H9 (cell line): ENCODE measurements at regions not wholly inside any gene's neighbourhood (a gene's known extent, or its start where the extent isn't known, plus 50 kb on each side); places are given as distances from the start of the nearest gene placed in this dataset.

Experiments
- DNase-seq: peaks from one replicate; pipeline ENCODE4 v3.0.0-alpha.2; 2017
- H2AFZ ChIP-seq: one replicate; pipeline ENCODE4 v1.6.1; 2013; ENCODE audit warnings: mild to moderate bottlenecking, low read length, control low read depth, moderate library complexity
- H2AK5ac ChIP-seq: 2 replicates; pipeline ENCODE4 v1.6.1; 2013; ENCODE audit warnings: low read length, control low read depth, mixed read lengths; ENCODE audit not compliant: insufficient read length
- H2BK120ac ChIP-seq: one replicate; pipeline ENCODE4 v1.6.1; 2013; ENCODE audit warnings: low read depth, mild to moderate bottlenecking, low read length, control low read depth, inconsistent platforms; ENCODE audit not compliant: poor library complexity, severe bottlenecking
- H2BK12ac ChIP-seq: 2 replicates; pipeline ENCODE4 v1.6.1; 2013; ENCODE audit warnings: low read length, control low read depth, mixed read lengths, low read depth; ENCODE audit not compliant: insufficient read length
- H2BK15ac ChIP-seq: 2 replicates; pipeline ENCODE4 v1.6.1; 2013; ENCODE audit warnings: low read depth, low read length, control low read depth
- H2BK20ac ChIP-seq: one replicate; pipeline ENCODE4 v1.6.1; 2013; ENCODE audit warnings: low read depth, mild to moderate bottlenecking, low read length, control low read depth, inconsistent platforms; ENCODE audit not compliant: poor library complexity, severe bottlenecking
- H2BK5ac ChIP-seq: 2 replicates; pipeline ENCODE4 v1.6.1; 2013; ENCODE audit warnings: low read length, control low read depth, mixed read lengths; ENCODE audit not compliant: insufficient read length
- H3K14ac ChIP-seq: 2 replicates; pipeline ENCODE4 v1.6.1; 2013; ENCODE audit warnings: low read length, control low read depth; ENCODE audit not compliant: insufficient read depth
- H3K18ac ChIP-seq: 2 replicates; pipeline ENCODE4 v1.6.1; 2013; ENCODE audit warnings: low read depth, mild to moderate bottlenecking, mixed read lengths, low read length, control low read depth; ENCODE audit not compliant: insufficient read length
- H3K23ac ChIP-seq: 2 replicates; pipeline ENCODE4 v1.6.1; 2013; ENCODE audit warnings: low read length, control low read depth, mixed read lengths, low read depth; ENCODE audit not compliant: insufficient read length
- H3K23me2 ChIP-seq: 2 replicates; pipeline ENCODE4 v1.6.1; 2013; ENCODE audit warnings: low read depth, mild to moderate bottlenecking, mixed read lengths, low read length, control low read depth; ENCODE audit not compliant: insufficient read length, poor library complexity, severe bottlenecking
- H3K27ac ChIP-seq: 2 replicates; pipeline ENCODE4 v1.5.1; 2013; ENCODE audit warnings: low read length, control low read depth, mixed read lengths, low read depth; ENCODE audit not compliant: insufficient read length
- H3K27me3 ChIP-seq: 2 replicates; pipeline ENCODE4 v1.6.1; 2013; ENCODE audit warnings: low read length, control low read depth, inconsistent platforms; ENCODE audit not compliant: insufficient read depth
- H3K4ac ChIP-seq: 2 replicates; pipeline ENCODE4 v1.6.1; 2013; ENCODE audit warnings: low read depth, mild to moderate bottlenecking, control low read depth, inconsistent platforms, low read length, moderate library complexity
- H3K4me1 ChIP-seq: 2 replicates; pipeline ENCODE4 v1.6.1; 2013; ENCODE audit warnings: low read length, control low read depth, inconsistent platforms; ENCODE audit not compliant: insufficient read depth
- H3K4me2 ChIP-seq: 2 replicates; pipeline ENCODE4 v1.6.1; 2013; ENCODE audit warnings: low read length, control low read depth, mixed read lengths; ENCODE audit not compliant: insufficient read length, insufficient read depth
- H3K56ac ChIP-seq: 2 replicates; pipeline ENCODE4 v1.6.1; 2013; ENCODE audit warnings: low read depth, mild to moderate bottlenecking, mixed read lengths, low read length, control low read depth; ENCODE audit not compliant: insufficient read length
- H3K79me1 ChIP-seq: 2 replicates; pipeline ENCODE4 v1.6.1; 2013; ENCODE audit warnings: low read depth, mild to moderate bottlenecking, moderate library complexity, low read length, control low read depth, inconsistent platforms; ENCODE audit not compliant: insufficient read depth, poor library complexity, severe bottlenecking
- H3K79me2 ChIP-seq: 2 replicates; pipeline ENCODE4 v1.6.1; 2013; ENCODE audit warnings: low read length, control low read depth, inconsistent platforms; ENCODE audit not compliant: insufficient read depth
- H3K9ac ChIP-seq: 2 replicates; pipeline ENCODE4 v1.6.1; 2013; ENCODE audit warnings: low read length, control low read depth, mixed read lengths; ENCODE audit not compliant: insufficient read length; ENCODE audit errors: extremely low read depth
- H3K9me3 ChIP-seq: one replicate; pipeline ENCODE4 v1.6.1; 2013; ENCODE audit warnings: low read depth, low read length, inconsistent platforms; ENCODE audit not compliant: control insufficient read depth
- H3T11ph ChIP-seq: one replicate; pipeline ENCODE4 v1.6.1; 2013; ENCODE audit warnings: mild to moderate bottlenecking, low read length, control low read depth, inconsistent platforms
- H4K20me1 ChIP-seq: one replicate; pipeline ENCODE4 v1.6.1; 2013; ENCODE audit not compliant: control insufficient read depth, insufficient read length, insufficient read depth
- H4K5ac ChIP-seq: 2 replicates; pipeline ENCODE4 v1.6.1; 2013; ENCODE audit warnings: low read depth, mild to moderate bottlenecking, mixed read lengths, low read length, control low read depth; ENCODE audit not compliant: insufficient read length
- H4K8ac ChIP-seq: replicated peaks from 2 replicates; pipeline ENCODE4 v1.6.1; 2013; ENCODE audit warnings: low read length, control low read depth, mixed read lengths, low read depth; ENCODE audit not compliant: insufficient read length
- H4K91ac ChIP-seq: 2 replicates; pipeline ENCODE4 v1.6.1; 2013; ENCODE audit warnings: low read depth, mild to moderate bottlenecking, moderate library complexity, mixed read lengths, low read length, control low read depth; ENCODE audit not compliant: insufficient read length
- H3K27ac Mint-ChIP-seq, 3 experiments: 2 replicates in 2 of 3; 3 replicates in 1 of 3; pipeline ENCODE4 v1.8.0; 2020 to 2021; ENCODE audit warnings: mixed read lengths in 3 of 3, mild to moderate bottlenecking in 1 of 3, moderate library complexity in 1 of 3
- H3K27me3 Mint-ChIP-seq: 2 replicates; pipeline ENCODE4 v1.8.0; 2021; ENCODE audit warnings: low read depth, mild to moderate bottlenecking, moderate library complexity, mixed read lengths
- H3K36me3 Mint-ChIP-seq, 3 experiments: 2 replicates in 2 of 3; 3 replicates in 1 of 3; pipeline ENCODE4 v1.8.0; 2020 to 2021; ENCODE audit warnings: low read depth in 3 of 3, mixed read lengths in 3 of 3; ENCODE audit not compliant: insufficient read depth in 1 of 3
- H3K4me1 Mint-ChIP-seq, 2 experiments: 2 replicates each; pipeline ENCODE4 v1.8.0; 2020; ENCODE audit warnings: mixed read lengths in 2 of 2
- H3K4me3 Mint-ChIP-seq, 2 experiments: 2 replicates in 1 of 2; 3 replicates in 1 of 2; pipeline ENCODE4 v1.8.0; 2020 to 2021; ENCODE audit warnings: mild to moderate bottlenecking in 2 of 2, mixed read lengths in 2 of 2, moderate library complexity in 1 of 2
- H3K9me3 Mint-ChIP-seq, 2 experiments: 2 replicates in 1 of 2; 3 replicates in 1 of 2; pipeline ENCODE4 v1.8.0; 2020; ENCODE audit warnings: mild to moderate bottlenecking in 2 of 2, mixed read lengths in 2 of 2, moderate library complexity in 1 of 2
- WGBS: extraction: QIAGEN DNeasy Blood & Tissue Kit; methylation state at CpG from one replicate; pipeline ENCODE4 v1.1.7; 2013; ENCODE audit warnings: missing lambda C conversion rate, low lambda C conversion rate, mixed read lengths; ENCODE audit not compliant: insufficient read length; ENCODE audit errors: extremely low coverage; 5-methylcytosine and 5-hydroxymethylcytosine counted together
- TF ChIP-seq, protein P1 (sequence below): fragments of 200-600 bp; sonication (generic); conservative IDR thresholded peaks from 3 replicates; pipeline ENCODE4 v1.8.0; 2021; ENCODE audit warnings: antibody characterized with exemption, mild to moderate bottlenecking

GRCh38 chr19:31883296-31883990 is 462.0 kb upstream of the ZNF507 start:
- no peak overlapping the region for H2BK20ac ChIP-seq
- no peak overlapping the region for H4K5ac ChIP-seq
- H3K9ac ChIP-seq, result no peak overlapping the region
- H2AFZ ChIP-seq, result no peak overlapping the region
- H3K18ac ChIP-seq, result no peak overlapping the region
- no peak overlapping the region for H2BK5ac ChIP-seq
- Mint-ChIP-seq H3K27me3 (peaks cover 8% of the 10 kb centered on the region), H3K4me1 (peaks cover 11% of the 10 kb centered on the region in 2 experiments), H3K9me3 (no peaks in the 10 kb centered on the region), H3K4me3 (no peak overlapping the region), H3K27ac (no peak overlapping the region), H3K36me3 (no peaks in the 10 kb centered on the region; a peak in 2 of 7 replicates)
- DNase-seq, result no peak
- no peak overlapping the region for H3K23ac ChIP-seq
- no peak overlapping the region for H4K91ac ChIP-seq
- H2BK12ac ChIP-seq, result no peak overlapping the region
- no peaks in the 10 kb centered on the region for H3K9me3 ChIP-seq
- H3K4ac ChIP-seq, result no peak overlapping the region
- no peak overlapping the region for H3K56ac ChIP-seq
- H4K8ac ChIP-seq, result no peak overlapping the region
- H4K20me1 ChIP-seq, result no peaks in the 10 kb centered on the region
- no peaks in the 10 kb centered on the region for H3K27me3 ChIP-seq
- no peak overlapping the region for H3T11ph ChIP-seq
- H3K4me1 ChIP-seq, result no peaks in the 10 kb centered on the region; the same call in 1 of the 2 replicates
- no peak overlapping the region for H2BK15ac ChIP-seq
- no CpG with 5 or more reads among the region's 17 CpGs for WGBS
- H2AK5ac ChIP-seq, result no peak overlapping the region
- no peak overlapping the region for H3K14ac ChIP-seq
- no peaks in the 10 kb centered on the region for H3K79me2 ChIP-seq
- no peak overlapping the region for H3K27ac ChIP-seq
- no peak overlapping the region for H2BK120ac ChIP-seq
- TF ChIP-seq, protein P1, sequence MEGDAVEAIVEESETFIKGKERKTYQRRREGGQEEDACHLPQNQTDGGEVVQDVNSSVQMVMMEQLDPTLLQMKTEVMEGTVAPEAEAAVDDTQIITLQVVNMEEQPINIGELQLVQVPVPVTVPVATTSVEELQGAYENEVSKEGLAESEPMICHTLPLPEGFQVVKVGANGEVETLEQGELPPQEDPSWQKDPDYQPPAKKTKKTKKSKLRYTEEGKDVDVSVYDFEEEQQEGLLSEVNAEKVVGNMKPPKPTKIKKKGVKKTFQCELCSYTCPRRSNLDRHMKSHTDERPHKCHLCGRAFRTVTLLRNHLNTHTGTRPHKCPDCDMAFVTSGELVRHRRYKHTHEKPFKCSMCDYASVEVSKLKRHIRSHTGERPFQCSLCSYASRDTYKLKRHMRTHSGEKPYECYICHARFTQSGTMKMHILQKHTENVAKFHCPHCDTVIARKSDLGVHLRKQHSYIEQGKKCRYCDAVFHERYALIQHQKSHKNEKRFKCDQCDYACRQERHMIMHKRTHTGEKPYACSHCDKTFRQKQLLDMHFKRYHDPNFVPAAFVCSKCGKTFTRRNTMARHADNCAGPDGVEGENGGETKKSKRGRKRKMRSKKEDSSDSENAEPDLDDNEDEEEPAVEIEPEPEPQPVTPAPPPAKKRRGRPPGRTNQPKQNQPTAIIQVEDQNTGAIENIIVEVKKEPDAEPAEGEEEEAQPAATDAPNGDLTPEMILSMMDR, result no peak
- no peak overlapping the region for H3K4me2 ChIP-seq
- H3K23me2 ChIP-seq, result no peaks in the 10 kb centered on the region
- H3K79me1 ChIP-seq, result no peaks in the 10 kb centered on the region
